GM23338 (cell line): ENCODE measurements at regions not wholly inside any gene's neighbourhood (a gene's known extent, or its start where the extent isn't known, plus 50 kb on each side); places are given as distances from the start of the nearest gene placed in this dataset.

Source experiments
- ATAC-seq: fragments of 200-7000 bp; cut with Tn5 transposase; 3 replicates; pipeline ENCODE4 v1.9.1; 2020
- DNase-seq: peaks from one replicate; pipeline ENCODE4 v3.0.0-alpha.2; 2015; ENCODE audit warnings: low spot score
- H2AFZ ChIP-seq: fragments of 200-600 bp; sonication (generic); 2 replicates; pipeline ENCODE4 v1.8.0; 2016; ENCODE audit warnings: antibody characterized with exemption, mild to moderate bottlenecking, moderate library complexity
- H3F3A ChIP-seq: fragments of 200-600 bp; sonication (generic); replicated peaks from 2 replicates; pipeline ENCODE4 v1.8.0; 2017; ENCODE audit warnings: antibody characterized with exemption, mixed run types, low read depth
- H3K27ac ChIP-seq: fragments of 200-600 bp; sonication (generic); 2 replicates; pipeline ENCODE4 v1.6.1; 2016; ENCODE audit warnings: low read depth
- H3K27me3 ChIP-seq: fragments of 200-600 bp; sonication (generic); 2 replicates; pipeline ENCODE4 v1.8.0; 2016; ENCODE audit warnings: mild to moderate bottlenecking, mixed run types, moderate library complexity; ENCODE audit not compliant: insufficient read depth
- H3K36me3 ChIP-seq: fragments of 200-600 bp; sonication (generic); 2 replicates; pipeline ENCODE4 v1.8.0; 2016; ENCODE audit warnings: mild to moderate bottlenecking; ENCODE audit not compliant: insufficient read depth
- H3K4me1 ChIP-seq: fragments of 200-600 bp; sonication (generic); 2 replicates; pipeline ENCODE4 v1.8.0; 2016; ENCODE audit warnings: mild to moderate bottlenecking, moderate library complexity; ENCODE audit not compliant: insufficient read depth
- H3K4me2 ChIP-seq: fragments of 200-600 bp; sonication (generic); 2 replicates; pipeline ENCODE4 v1.7.1; 2017; ENCODE audit warnings: mixed run types
- H3K4me3 ChIP-seq: fragments of 200-600 bp; sonication (generic); 2 replicates; pipeline ENCODE4 v1.6.1; 2016; ENCODE audit warnings: mixed run types
- H3K79me2 ChIP-seq: fragments of 200-600 bp; sonication (generic); replicated peaks from 2 replicates; pipeline ENCODE4 v1.8.0; 2017; ENCODE audit warnings: mild to moderate bottlenecking; ENCODE audit not compliant: insufficient read depth
- H3K9me2 ChIP-seq: fragments of 200-600 bp; sonication (generic); 2 replicates; pipeline ENCODE4 v1.8.0; 2017; ENCODE audit not compliant: insufficient read depth
- H4K20me1 ChIP-seq: fragments of 200-600 bp; sonication (generic); replicated peaks from 2 replicates; pipeline ENCODE4 v1.8.0; 2017; ENCODE audit warnings: mild to moderate bottlenecking; ENCODE audit not compliant: insufficient read depth
- H3K27ac Mint-ChIP-seq: 2 replicates; pipeline ENCODE4 v1.8.0; 2020; ENCODE audit warnings: inconsistent platforms, mild to moderate bottlenecking, moderate library complexity, mixed read lengths
- H3K27me3 Mint-ChIP-seq: 3 replicates; pipeline ENCODE4 v1.8.0; 2022; ENCODE audit warnings: low read depth, mild to moderate bottlenecking, moderate library complexity, mixed read lengths, inconsistent platforms; ENCODE audit not compliant: insufficient read depth, poor library complexity
- H3K36me3 Mint-ChIP-seq: 3 replicates; pipeline ENCODE4 v1.8.0; 2021; ENCODE audit warnings: low read depth, mild to moderate bottlenecking, inconsistent platforms, moderate library complexity, mixed read lengths
- H3K4me1 Mint-ChIP-seq: 3 replicates; pipeline ENCODE4 v1.8.0; 2020; ENCODE audit warnings: mild to moderate bottlenecking, inconsistent platforms, mixed read lengths
- H3K4me3 Mint-ChIP-seq: 3 replicates; pipeline ENCODE4 v1.8.0; 2021; ENCODE audit warnings: moderate library complexity, mild to moderate bottlenecking, inconsistent platforms, mixed read lengths
- H3K9me3 Mint-ChIP-seq: 3 replicates; pipeline ENCODE4 v1.8.0; 2020; ENCODE audit warnings: moderate library complexity, mild to moderate bottlenecking, inconsistent platforms, mixed read lengths
- CTCF ChIP-seq, 2 experiments: fragments of 200-600 bp in 1 of 2; sonication (generic) in 1 of 2; conservative IDR thresholded peaks; 2 replicates each; pipeline versions ENCODE4 v1.5.1 to v1.6.1; 2016 to 2017; ENCODE audit warnings: antibody characterized with exemption in 2 of 2, low read depth in 2 of 2, mild to moderate bottlenecking in 2 of 2, moderate library complexity in 1 of 2
- JUNB ChIP-seq: IDR thresholded peaks from one replicate; pipeline ENCODE4 v1.6.1; 2016; ENCODE audit warnings: antibody characterized with exemption; ENCODE audit not compliant: unreplicated experiment
- STAT1 ChIP-seq: IDR thresholded peaks from one replicate; pipeline ENCODE4 v1.6.1; 2016; ENCODE audit warnings: antibody characterized with exemption; ENCODE audit not compliant: unreplicated experiment
- ZNF331 ChIP-seq: fragments of 250-450 bp; sonication (Bioruptor Pico); IDR thresholded peaks from 2 replicates; pipeline ENCODE4 v1.5.0; 2020; ENCODE audit warnings: low read depth, mild to moderate bottlenecking, moderate library complexity
- ZNF462 ChIP-seq: fragments of 250-450 bp; sonication (Bioruptor Pico); IDR thresholded peaks from 2 replicates; pipeline ENCODE4 v1.5.0; 2020; ENCODE audit warnings: mild to moderate bottlenecking, moderate library complexity

GRCh38 chr10:123600177-123600576, 66.0 kb upstream of the GPR26 start (continued):
- TF ChIP-seq ZNF462 (CRISPR knock-in tag) (no peak), CTCF (conservative IDR thresholded peaks at IDR 0.05; ENCODE audit: low read depth in 2 of 2) (no peak)

GRCh38 chr10:123603130-123603529, 63.0 kb upstream of the GPR26 start:
- DNase-seq (no peak), ATAC-seq (no peak)
- Histone ChIP-seq H2AFZ (no peak overlapping the region), H3F3A (no peaks in the 10 kb centered on the region), H3K4me2 (no peak overlapping the region), H3K9me2 (peaks cover 15% of the 10 kb centered on the region), H3K27ac (no peak overlapping the region), H3K4me1 (peaks cover 24% of the 10 kb centered on the region), H3K27me3 (no peaks in the 10 kb centered on the region), H4K20me1 (no peaks in the 10 kb centered on the region), H3K79me2 (no peaks in the 10 kb centered on the region), H3K36me3 (no peaks in the 10 kb centered on the region), H3K4me3 (no peak overlapping the region)
- TF ChIP-seq JUNB (no peak), STAT1 (no peak), ZNF331 (CRISPR knock-in tag) (no peak)
- H3K27me3 Mint-ChIP-seq, result peaks cover 4% of the 10 kb centered on the region
- no peaks in the 10 kb centered on the region for H3K36me3 Mint-ChIP-seq
- H3K4me3 Mint-ChIP-seq, result no peak overlapping the region
- peaks cover 28% of the 10 kb centered on the region for H3K4me1 Mint-ChIP-seq
- no peak overlapping the region for H3K27ac Mint-ChIP-seq
- peaks cover 6% of the 10 kb centered on the region; the same call in 2 of the 3 replicates for H3K9me3 Mint-ChIP-seq
